NCI-H1930 (cell line): ENCODE measurements at regions not wholly inside any gene's neighbourhood (a gene's known extent, or its start where the extent isn't known, plus 50 kb on each side); places are given as distances from the start of the nearest gene placed in this dataset.
"Not testable (repeated sequence)": the region's sequence is repeated elsewhere in the genome, so short reads cannot be mapped to it uniquely, and the experiment has no call there.

Source experiments
- DNase-seq, 2 experiments: peaks; one replicate each; lab custom pipeline; 2025; lab: John Stamatoyannopoulos, UW

DNA sequence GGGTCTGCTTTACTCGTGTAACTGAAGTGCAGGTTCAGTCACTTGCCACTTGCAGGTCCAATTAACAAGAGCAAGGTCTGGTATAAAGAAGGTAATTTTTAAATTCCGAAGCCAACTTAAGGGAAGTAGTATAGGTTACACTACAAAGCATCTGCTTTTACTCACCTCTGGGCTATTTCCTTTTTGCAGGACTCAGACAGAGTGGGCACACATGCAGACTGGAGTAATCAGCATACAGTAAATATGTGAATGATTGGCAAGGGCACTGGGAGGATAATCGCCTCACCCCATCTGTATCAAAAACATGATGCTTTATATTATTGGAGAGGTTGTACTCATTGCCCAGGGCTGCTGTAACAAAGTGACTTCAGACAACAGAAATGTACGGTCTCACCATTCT is 160.1 kb upstream of the CDH5 start:
- DNase-seq: no peak

DNA sequence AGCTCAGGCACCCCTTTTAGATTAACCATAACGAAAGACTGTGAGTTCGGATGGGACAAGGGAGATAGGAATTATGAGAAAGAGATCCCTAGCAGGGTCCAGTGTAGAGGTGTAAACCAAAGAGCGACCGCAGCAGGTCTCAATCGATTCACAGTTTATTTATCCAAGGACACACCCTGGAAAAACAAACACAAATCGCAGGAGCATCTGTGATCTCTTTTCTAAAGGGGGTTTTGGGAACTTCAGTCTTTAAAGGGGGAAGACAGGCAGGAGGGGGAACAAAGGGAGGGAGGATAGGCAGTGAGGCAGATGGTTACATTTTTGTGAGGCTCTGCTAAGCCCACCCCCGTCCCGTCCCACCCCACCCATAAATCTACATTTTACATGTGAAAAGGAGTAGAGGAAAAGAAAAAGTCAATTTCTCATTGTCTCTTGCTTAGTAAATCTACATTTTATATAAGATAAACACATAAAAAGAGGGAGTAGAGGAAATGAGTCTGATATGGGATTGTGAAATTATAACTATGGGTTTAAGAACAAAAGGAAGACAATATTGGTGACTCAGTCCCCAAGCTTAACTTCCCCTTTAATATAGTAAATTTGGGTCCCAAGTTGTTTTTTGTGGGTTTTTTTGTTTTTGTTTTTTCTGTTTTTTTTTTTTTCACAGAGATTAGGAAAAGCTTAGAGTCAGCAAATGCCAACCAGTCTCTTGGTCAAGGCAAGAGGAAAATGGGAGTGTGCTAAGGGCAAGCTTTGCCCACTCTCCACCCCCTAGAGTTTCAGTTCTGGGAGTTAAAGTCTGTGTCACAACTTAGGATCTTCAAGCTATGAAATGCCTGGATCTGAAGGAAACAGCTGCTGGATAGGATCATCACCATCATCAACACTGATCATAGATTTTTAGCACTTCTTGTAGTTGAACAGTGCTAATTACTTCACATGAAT is 160.9 kb upstream of the CDH5 start:
- no peak for DNase-seq

DNA sequence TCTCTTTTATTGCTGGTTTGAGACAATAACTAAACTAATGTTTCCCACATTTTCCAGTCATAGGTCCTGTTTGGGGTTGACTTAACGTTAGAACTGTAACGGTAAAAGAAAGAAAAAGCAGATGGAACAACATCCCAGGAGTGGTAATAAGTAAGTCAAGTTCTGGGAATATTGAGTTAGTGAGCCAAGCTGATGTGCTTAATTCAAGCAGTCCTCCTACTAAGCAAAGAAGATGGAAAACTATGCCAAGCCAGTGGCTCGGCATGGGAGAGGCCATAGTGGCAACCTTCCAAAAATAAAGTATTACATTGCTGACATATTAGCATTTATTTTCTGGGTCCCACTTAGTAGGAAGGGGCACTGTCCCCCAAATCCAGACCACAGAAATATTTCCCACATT is 161.7 kb upstream of the CDH5 start:
- no peak for DNase-seq

DNA sequence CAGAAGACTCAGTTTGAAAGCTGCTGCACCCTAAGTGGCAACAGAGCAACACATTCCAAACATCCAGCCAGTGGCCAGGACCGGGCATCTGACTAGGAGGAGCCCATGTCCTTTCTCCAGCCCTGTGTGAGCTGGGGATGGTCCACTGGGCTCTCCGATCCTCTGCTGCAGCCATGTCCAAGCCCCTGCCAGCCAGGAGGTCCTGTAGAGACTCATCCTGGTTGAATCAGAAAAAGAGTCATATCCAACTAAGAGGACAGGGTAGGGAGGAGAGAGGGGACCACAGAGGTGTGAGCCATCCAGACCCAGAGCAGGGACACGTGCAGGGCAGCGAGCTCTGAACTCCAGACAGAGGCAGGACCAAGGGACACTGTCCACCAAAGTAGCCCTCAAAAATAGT is 163.0 kb upstream of the CDH5 start:
- no peak for DNase-seq

DNA sequence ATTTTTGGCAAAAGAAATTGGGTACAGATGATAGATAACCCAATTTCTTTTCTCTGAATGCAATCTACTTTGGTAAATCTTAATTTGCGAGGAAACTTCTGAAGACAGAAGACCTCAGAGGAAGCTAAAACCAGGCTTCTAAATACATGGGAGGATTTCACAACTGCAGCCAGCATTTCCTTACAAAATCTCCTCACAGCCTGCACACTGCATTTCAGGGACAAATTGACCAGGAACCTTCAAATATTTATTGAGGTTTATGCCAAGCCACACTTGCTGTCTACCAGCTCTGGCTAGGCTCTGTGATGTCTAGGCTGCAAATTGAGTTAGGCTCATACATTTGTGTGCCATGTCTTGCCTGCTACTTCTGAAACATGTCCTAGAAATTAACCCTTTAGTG is 167.3 kb upstream of the CDH5 start:
- no peak for DNase-seq

DNA sequence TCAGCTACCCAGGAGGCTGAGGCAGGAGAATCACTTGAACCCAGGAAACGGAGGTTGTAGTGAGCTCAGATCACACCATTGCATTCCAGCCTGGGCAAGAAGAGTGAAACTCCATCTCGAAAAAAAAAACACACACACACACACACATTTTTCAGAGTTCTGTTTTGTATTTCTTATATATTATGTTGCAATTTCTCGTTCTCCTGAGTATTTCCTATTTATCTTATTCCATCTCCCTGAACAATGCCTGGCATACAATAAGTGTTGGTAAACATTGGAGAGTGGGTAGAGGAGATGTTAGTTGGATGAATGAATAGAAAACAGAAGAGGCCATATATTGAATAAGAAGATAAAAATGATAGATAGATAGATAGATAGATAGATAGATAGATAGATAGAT is 167.8 kb upstream of the CDH5 start:
- no peak for DNase-seq

DNA sequence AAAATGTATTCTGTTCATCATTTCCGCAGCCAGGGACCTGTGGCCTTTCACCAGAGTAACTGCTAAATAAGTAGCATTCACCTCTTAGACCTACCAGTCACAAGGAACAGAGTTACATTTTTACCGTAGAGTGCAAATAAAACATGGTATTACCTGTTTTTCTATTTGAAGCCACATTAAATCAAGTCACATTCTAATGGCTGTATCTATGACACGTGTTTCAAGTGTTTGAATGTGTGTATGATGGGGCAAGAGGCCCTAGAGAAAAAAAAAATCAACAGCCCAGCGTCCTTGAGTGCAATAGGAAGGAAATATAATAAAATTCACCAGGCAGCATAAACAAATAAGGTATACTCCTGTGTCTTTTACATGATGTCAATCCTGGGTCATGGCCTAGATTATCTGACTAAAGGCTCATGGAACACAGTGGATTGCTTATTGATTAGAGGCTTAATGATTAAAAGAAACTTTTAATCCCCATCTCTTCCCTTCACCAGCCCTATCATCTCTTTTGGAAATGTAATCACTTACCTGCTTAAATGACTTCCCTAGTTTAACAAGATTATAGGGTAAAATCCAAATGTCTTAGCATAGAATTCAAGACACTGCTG is 168.7 kb upstream of the CDH5 start:
- DNase-seq: no peak

DNA sequence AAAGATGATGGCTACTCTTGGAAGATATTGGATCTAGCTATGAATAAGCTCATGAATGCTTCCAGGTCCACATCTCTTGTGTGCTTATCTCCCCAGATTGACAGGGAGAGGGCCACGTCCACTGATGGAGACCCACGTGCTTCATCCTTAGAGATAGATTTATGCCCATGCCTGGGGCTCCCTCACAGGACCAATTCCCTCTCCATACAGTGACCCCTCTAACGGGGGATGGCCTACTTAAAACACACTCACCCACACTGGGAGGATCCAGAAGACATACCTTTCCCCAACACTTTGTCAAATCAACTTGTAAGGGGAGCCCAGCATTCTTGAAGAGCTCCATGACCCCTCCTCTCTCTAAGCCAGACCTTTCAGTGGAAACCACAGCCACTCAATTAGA is 169.7 kb upstream of the CDH5 start:
- DNase-seq: no peak

DNA sequence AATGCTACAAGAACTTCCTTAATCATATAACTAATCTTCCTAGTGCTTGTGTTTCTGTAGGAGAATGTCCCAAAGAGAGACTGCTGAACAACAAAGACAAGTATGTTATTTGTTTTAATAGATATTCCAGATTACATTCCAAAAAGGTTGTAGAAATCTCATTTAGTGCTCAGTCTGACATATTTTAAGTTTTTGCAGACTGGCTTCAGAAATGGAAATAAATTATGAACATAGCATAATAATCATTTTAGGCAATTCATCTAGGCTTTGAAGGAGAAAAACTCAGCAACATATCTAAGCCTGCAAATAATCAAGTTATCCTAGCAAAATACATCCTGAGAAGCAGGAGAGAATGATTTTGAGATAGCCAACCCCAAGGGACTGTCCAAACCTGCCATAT is 171.6 kb upstream of the CDH5 start:
- DNase-seq: no peak

DNA sequence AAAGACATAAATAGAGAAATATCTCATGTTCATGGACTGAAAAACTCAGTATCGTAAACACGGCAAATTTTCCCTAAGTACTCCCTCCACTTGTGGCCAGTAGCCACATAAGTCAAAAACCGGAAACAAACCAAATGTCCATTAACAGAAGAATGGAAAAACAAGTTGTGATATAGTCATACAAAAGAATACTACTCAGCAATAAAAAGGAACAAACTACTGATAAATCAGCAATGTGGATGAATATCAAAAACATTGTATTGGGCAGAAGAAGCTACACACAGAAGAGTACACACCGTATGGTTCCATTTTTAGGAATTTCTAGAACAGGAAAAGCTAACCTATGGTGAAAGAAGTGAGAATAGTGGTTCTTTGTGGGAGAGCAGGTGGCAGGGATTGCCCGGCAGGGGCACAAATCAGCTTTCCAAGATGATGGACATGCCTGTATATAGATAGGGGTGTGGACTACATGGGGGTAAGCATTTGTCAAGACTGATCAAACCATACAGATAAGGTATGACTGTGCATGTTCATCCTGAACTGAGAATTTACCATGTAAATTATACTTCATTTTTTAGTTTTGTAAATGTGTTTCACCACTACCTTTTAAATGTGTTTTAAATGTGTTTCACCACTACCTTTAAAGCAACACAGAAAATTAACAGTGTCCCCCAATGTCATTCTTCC is 172.8 kb upstream of the CDH5 start:
- DNase-seq: no peak

DNA sequence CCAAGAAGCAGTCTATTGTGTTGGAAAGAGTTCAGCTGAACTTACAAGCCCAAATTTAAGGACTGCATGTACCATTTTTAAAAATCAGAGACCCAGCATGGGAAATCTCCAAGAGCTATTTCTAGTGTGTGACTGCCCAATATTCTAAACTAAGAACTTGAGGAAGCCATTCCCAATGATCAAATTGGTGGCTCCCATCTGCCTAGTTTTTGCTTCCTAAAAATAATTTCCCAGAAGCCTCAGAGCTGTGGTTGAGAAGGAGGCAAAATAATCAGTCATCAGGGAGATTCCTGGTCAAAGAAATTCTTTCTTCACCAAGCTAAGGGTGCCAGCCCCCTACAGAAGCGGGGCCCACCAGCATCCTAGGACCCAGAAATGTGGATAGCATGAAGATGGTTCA is 176.1 kb upstream of the CDH5 start:
- DNase-seq: no peak

DNA sequence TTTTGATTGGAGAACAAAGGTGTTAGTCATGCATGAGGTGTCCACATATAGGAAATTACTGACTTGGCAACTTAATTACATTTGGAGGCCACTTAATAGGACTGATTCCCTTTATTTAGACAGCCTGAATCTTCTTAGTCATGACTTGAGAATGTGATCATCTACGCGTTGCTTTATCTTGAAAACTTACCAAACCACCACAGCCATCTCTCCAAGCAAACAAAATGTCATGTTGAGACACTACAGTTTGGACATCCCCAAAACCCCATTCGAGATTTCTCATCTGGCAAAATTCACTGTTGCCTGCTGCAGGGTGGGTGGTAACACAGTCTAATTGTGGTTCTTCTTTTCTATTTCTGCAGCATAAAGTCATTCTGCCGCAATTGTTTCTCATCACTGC is 176.5 kb upstream of the CDH5 start:
- no peak for DNase-seq

DNA sequence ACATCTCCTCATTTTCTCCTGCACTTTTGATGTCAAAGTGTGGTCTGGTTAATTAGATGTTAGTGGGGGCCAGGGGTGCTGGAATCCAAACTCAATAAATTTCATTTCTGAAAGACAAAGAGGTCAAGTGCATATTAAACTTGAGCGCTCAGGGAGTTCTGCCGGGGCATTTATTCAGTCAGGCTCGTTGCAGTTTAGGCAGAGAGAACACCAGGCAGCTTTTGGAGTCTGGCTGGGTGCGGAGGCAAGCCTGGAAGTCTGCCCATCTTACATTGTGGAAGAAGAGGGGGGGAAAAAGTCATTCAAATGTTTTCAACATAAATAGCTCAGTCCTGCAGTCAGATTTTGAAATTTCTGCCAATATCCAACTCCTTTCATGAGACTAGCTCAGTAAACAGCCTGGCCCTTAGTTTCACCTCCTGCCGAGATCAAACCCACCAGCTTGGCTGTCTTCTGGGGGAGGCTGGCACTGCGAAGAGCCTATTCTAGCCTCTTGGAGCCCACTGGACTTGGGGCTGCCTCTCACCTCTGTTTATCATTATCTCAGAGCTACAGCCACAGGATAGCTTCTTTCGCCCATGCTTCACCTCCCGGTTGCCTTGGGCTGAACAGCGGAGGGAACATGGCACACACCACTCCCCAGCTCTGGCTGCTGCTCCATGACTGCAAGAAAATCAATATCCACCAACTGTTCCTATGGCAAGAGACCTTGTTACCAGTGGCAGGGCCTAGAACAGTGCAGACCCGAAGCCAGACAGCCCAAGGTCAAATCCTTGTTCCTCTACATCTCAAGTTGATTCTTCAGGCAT is 177.4 kb upstream of the CDH5 start:
- no peak for DNase-seq

DNA sequence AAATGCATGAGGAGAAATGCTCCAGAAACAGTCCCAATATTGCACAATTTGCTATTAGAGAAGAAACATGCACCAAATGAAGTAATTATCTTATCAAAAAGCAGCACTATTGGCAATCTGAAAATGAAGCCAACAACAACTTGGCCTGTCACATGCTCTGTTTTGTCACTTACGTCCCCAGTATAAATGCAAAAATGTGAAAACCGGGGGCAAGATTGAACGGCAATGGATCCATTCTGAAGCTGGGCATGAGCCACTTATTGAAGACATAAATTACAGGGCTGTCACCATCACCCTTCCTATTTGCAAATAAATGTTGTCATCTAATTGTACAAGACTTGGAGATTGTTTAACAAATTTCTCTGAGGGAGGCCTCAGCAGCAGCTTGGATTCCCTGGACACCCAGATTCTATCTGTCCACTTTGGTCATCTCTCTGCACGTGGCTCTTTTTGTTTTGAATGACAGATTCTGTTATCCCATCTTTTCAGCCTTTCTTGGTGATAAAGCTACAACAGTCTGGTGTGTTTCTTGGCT is 180.2 kb upstream of the CDH5 start:
- no peak for DNase-seq

DNA sequence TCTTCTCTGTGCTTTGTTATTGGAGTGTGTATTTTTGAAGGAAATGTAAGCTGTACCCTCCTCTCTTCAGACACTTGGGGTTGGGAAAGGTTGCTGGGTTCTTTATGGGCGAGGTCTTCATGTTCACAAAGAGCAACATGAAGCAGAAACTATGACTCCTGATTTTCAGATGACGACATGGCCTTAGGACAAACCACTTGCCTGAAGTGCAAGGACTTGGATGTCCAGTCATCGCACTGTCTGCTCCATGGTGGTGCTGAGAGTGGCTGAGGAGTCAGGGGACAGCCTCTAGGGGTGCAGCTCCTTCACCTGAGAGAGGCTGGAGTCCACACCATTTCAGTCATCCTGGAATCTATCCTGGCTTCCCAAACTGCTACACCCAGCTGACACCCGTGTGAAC is 183.9 kb upstream of the CDH5 start:
- no peak for DNase-seq

DNA sequence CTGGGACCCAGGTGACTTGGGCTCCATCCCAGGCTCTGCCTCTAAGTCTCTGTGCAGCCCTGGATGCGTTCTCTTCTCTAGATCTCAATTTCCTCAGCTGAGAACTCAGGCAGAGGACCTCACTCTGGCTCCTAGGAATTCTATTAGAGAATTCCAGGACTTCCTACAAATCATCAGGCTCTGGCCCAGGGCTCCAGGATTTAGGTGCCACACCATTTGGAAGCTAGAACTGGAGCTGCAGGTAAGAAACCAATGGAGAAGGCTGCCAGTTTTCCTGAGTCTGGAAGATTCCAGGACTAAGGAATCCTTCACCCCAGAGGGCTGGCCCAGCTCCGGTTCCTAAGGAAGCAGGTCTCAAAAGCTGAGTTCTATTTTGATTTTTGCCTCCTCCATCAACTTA is 189.8 kb upstream of the CDH5 start:
- no peak for DNase-seq

DNA sequence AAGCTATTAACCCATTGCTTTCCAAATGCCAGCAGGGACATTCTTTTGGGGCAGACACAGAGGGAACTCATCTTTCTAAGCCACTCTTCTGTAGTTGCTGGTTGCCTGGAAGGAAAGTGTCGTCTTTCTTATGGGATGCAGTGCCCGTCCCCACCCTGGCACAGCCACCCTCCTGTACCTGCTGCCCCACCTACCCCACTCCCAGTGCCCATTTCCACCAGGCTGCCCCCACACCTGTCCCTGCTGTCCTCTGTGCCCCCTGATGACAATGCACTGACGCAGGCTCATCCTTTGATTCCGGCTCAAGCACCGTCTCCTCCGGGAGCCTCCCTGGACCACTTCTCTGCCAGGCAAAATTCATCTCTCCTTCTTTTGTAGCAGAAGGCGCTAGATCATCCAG is 190.4 kb upstream of the CDH5 start:
- no peak for DNase-seq

DNA sequence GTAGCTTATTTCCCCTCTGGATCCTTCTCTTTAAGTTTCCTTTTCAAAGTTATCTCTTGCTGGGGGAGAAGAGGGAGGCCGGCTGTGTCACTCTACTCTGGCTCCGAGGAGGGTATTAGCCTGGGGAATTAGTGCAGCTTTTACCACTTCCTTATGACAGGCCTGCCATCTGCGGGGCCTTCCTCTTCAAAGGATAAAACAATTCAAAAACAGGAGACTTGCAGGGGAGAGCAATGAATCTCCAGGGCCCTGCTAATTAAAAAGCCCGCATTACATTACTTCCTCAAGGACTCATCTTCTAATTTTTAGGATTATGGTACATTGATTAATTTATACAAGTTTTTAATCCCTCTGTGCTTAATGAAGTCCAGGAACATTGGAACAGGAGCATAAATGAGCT is 190.9 kb upstream of the CDH5 start:
- no peak for DNase-seq

DNA sequence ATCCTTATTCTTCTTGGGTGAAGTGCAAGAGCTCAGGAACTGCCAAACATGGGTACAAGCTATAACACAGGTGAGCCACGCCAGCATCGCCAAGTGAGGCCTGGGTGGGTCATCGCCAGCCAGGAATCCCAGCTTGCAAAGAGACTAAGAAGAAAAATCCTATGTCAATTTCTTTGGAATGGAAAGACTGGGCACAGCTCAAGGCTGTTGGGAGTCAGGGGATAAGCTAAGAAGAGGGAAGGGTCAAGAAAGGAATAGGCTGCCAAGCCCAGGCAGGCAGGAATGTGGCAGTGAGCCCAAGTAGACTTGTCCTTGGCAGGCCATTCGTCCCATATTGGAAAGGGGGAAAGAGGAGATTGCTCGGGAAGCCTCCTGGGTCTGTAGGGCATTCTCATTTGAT is 191.4 kb upstream of the CDH5 start:
- no peak for DNase-seq

DNA sequence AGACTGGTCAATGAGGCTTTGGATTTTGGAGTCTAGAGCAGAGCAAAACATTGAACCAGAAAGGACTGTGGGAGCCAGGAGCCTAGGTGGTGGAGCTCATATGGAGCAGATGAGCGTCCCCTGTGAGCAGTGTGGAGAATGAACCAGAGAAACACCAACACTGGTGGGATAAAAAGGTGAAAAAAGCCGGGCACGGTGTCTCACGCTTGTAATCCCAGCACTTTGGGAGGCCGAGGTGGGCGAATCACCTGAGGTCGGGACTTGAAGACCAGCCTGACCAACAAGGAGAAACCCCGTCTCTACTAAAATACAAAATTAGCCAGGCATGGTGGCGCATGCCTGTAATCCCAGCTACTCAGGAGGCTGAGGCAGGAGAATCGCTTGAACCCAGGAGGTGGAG is 192.7 kb upstream of the CDH5 start:
- DNase-seq: not testable (repeated sequence)

DNA sequence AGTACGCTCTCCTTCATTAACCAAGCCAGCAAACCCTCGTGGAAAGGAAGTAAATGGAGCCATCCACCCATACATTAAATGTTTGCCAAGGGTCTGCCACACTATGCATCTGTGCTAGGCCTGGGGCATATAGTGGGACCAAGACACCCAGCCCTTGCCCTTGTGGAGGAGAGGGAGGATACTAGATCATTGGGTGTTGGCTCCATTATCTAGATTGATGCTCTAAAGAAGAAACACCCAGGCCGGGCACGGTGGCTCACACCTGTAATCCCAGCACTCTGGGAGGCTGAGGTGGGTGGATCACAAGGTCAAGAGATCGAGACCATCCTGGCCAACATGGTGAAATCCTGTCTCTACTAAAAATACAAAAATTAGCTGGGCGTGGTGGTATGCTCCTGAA is 193.3 kb upstream of the CDH5 start:
- not testable (repeated sequence) for DNase-seq

DNA sequence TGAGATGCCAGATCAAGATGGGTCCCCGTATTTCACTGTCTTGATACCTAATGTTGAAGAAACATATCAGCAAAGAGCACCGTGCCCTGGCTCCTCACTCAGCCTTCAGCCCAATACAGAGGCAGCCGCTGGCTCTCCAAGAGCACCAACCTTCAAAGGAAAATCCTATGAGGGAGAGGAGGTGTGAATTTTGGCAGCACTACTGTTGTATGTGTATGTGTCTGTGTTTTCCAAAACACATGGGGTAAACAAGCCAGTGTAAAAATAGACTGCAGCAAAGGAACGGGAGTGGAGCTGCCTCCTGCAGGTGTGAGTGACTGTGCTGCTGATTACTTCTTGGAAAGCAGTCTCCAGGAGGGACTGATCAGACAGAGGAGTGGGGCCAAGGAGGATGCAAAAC is 194.0 kb upstream of the CDH5 start:
- no peak for DNase-seq
